Esophagus (tissue), 2 donors: ENCODE measurements at regions not wholly inside any gene's neighbourhood (a gene's known extent, or its start where the extent isn't known, plus 50 kb on each side); places are given as distances from the start of the nearest gene placed in this dataset.
"Not testable (repeated sequence)": the region's sequence is repeated elsewhere in the genome, so short reads cannot be mapped to it uniquely, and the experiment has no call there.

Experiments
- H3K27ac ChIP-seq, 2 donors: one replicate each; pipeline ENCODE4 v1.5.1; 2013; ENCODE audit warnings: low read depth in 2 of 2, mild to moderate bottlenecking in 2 of 2, inconsistent platforms in 1 of 2, low read length in 1 of 2, moderate library complexity in 1 of 2
- H3K27me3 ChIP-seq, 2 donors: one replicate each; pipeline ENCODE4 v1.6.1; 2013; ENCODE audit warnings: low read length in 2 of 2, control low read depth in 1 of 2, mild to moderate bottlenecking in 1 of 2; ENCODE audit not compliant: insufficient read depth in 2 of 2, control insufficient read depth in 1 of 2
- H3K36me3 ChIP-seq, 2 donors: one replicate each; pipeline ENCODE4 v1.6.1; 2013; ENCODE audit warnings: low read length in 1 of 2; ENCODE audit not compliant: control insufficient read depth in 2 of 2, insufficient read depth in 2 of 2
- H3K4me1 ChIP-seq, 2 donors: one replicate each; pipeline ENCODE4 v1.6.1; 2013; ENCODE audit warnings: low read length in 1 of 2; ENCODE audit not compliant: control insufficient read depth in 2 of 2, insufficient read depth in 2 of 2
- H3K4me3 ChIP-seq, 2 donors: one replicate each; pipeline ENCODE4 v1.5.1; 2013; ENCODE audit warnings: low read length in 2 of 2, mild to moderate bottlenecking in 2 of 2, low read depth in 1 of 2, moderate library complexity in 1 of 2
- H3K9me3 ChIP-seq, 2 donors: one replicate each; pipeline ENCODE4 v1.6.1; 2013; ENCODE audit warnings: mild to moderate bottlenecking in 2 of 2, low read depth in 1 of 2, low read length in 1 of 2, moderate library complexity in 1 of 2; ENCODE audit not compliant: control insufficient read depth in 2 of 2, insufficient read depth in 1 of 2
- WGBS, 2 donors: extraction: QIAGEN DNeasy Blood & Tissue Kit; methylation state at CpG; one replicate each; pipeline ENCODE4 v1.1.7; 2013; 5-methylcytosine and 5-hydroxymethylcytosine counted together
- donor health status: healthy with polysubstance abuse.
- donor health status: Bipolar disorder and iron deficiency.

GRCh38 chr20:30581839-30582238 lies 675.6 kb upstream of the DEFB115 start:
- 47 to 50% methylated on average over 7 of the region's 7 CpGs for WGBS, 2 donors
- not testable (repeated sequence) for H3K27ac ChIP-seq, H3K9me3 ChIP-seq

GRCh38 chr20:30584403-30584802 lies 673.1 kb upstream of the DEFB115 start:
- not testable (repeated sequence) for H3K27ac ChIP-seq, H3K4me1 ChIP-seq, H3K4me3 ChIP-seq, H3K9me3 ChIP-seq, H3K36me3 ChIP-seq, H3K27me3 ChIP-seq
- WGBS, 2 donors = 60 to 79% methylated on average over 4 of the region's 4 CpGs

More at GRCh38 chr20:30581839-30582238, 675.6 kb upstream of the DEFB115 start:
- H3K4me1 ChIP-seq, H3K36me3 ChIP-seq, H3K27me3 ChIP-seq, H3K4me3 ChIP-seq: not testable (repeated sequence)

- H3K9me3 ChIP-seq, H3K4me1 ChIP-seq, H3K36me3 ChIP-seq, H3K27ac ChIP-seq, H3K27me3 ChIP-seq: not testable (repeated sequence)
- H3K4me3 ChIP-seq = peak overlapping the region; percentile 13 to 30
- WGBS, 2 donors = 11 to 28% methylated on average over 28 to 49 of the region's 49 CpGs
These were observed 672.1 kb upstream of the DEFB115 start for GRCh38 chr20:30585244-30585796.

- H3K27ac ChIP-seq, H3K36me3 ChIP-seq, H3K4me1 ChIP-seq, H3K9me3 ChIP-seq, H3K27me3 ChIP-seq: not testable (repeated sequence)
- H3K4me3 ChIP-seq = peak overlapping the region in 1 of 2 donors; percentile 18
- WGBS, 2 donors = 10 to 17% methylated on average over 16 to 26 of the region's 30 CpGs
These were observed 671.3 kb upstream of the DEFB115 start for GRCh38 chr20:30586178-30586577.

- Histone ChIP-seq H3K9me3 (peaks cover 10 to 13% of the 10 kb centered on the region in 2 donors), H3K4me1 (no peaks in the 10 kb centered on the region), H3K36me3 (no peaks in the 10 kb centered on the region), H3K27ac (no peak overlapping the region), H3K27me3 (no peaks in the 10 kb centered on the region), H3K4me3 (no peak overlapping the region)
- WGBS, 2 donors = 70 to 79% methylated on average over 19 to 22 of the region's 22 CpGs
These were observed 663.9 kb upstream of the DEFB115 start for GRCh38 chr20:30593572-30593971.

GRCh38 chr20:30594112-30594511 lies 663.4 kb upstream of the DEFB115 start:
- H3K9me3 ChIP-seq = peaks cover 10 to 17% of the 10 kb centered on the region in 2 donors
- no peak overlapping the region for H3K27ac ChIP-seq
- no peak overlapping the region for H3K4me3 ChIP-seq
- WGBS, 2 donors = 88 to 89% methylated on average over 18 of the region's 18 CpGs
- H3K27me3 ChIP-seq = no peaks in the 10 kb centered on the region
- H3K36me3 ChIP-seq = no peaks in the 10 kb centered on the region
- H3K4me1 ChIP-seq = no peaks in the 10 kb centered on the region

GRCh38 chr20:30595698-30596097 lies 661.8 kb upstream of the DEFB115 start:
- 86% methylated on average over 3 of the region's 3 CpGs for WGBS, 2 donors
- Histone ChIP-seq H3K4me1 (no peaks in the 10 kb centered on the region), H3K36me3 (no peaks in the 10 kb centered on the region), H3K4me3 (no peak overlapping the region), H3K27me3 (no peaks in the 10 kb centered on the region), H3K9me3 (peaks cover 10 to 21% of the 10 kb centered on the region in 2 donors), H3K27ac (no peak overlapping the region)

GRCh38 chr20:30597429-30597828 lies 660.0 kb upstream of the DEFB115 start:
- H3K9me3 ChIP-seq = peaks cover 10 to 21% of the 10 kb centered on the region in 2 donors
- not testable (repeated sequence) for H3K27ac ChIP-seq, H3K27me3 ChIP-seq, H3K36me3 ChIP-seq, H3K4me3 ChIP-seq, H3K4me1 ChIP-seq
- WGBS, 2 donors = 48 to 60% methylated on average over 2 of the region's 2 CpGs

- H3K4me1 ChIP-seq = no peaks in the 10 kb centered on the region
- no peaks in the 10 kb centered on the region for H3K27me3 ChIP-seq
- no peak overlapping the region for H3K4me3 ChIP-seq
- H3K36me3 ChIP-seq = no peaks in the 10 kb centered on the region
- H3K9me3 ChIP-seq = peaks cover 7 to 18% of the 10 kb centered on the region in 2 donors
- WGBS, 2 donors = 82 to 84% methylated on average over 5 of the region's 5 CpGs
- H3K27ac ChIP-seq = no peak overlapping the region
These were observed 658.8 kb upstream of the DEFB115 start for GRCh38 chr20:30598460-30599230.

GRCh38 chr20:30599990-30600389 lies 657.5 kb upstream of the DEFB115 start:
- Histone ChIP-seq H3K4me3 (no peak overlapping the region), H3K4me1 (no peaks in the 10 kb centered on the region), H3K36me3 (no peaks in the 10 kb centered on the region), H3K27ac (no peak overlapping the region), H3K9me3 (peaks cover 6 to 14% of the 10 kb centered on the region in 2 donors), H3K27me3 (no peaks in the 10 kb centered on the region)
- WGBS, 2 donors = 75 to 76% methylated on average over 2 of the region's 2 CpGs
